ACC112 (cell line): ENCODE measurements at regions not wholly inside any gene's neighbourhood (a gene's known extent, or its start where the extent isn't known, plus 50 kb on each side); places are given as distances from the start of the nearest gene placed in this dataset.
"Not testable (repeated sequence)": the region's sequence is repeated elsewhere in the genome, so short reads cannot be mapped to it uniquely, and the experiment has no call there.

Source experiments
- H2AFZ ChIP-seq: fragments of 200-600 bp; sonication (generic); one replicate; pipeline ENCODE4 v1.6.0; 2017; ENCODE audit warnings: antibody characterized with exemption, low read length; ENCODE audit not compliant: unreplicated experiment
- H3K27ac ChIP-seq: fragments of 200-600 bp; sonication (generic); 2 replicates; pipeline ENCODE4 v1.5.1; 2014; ENCODE audit warnings: low read depth, mild to moderate bottlenecking, antibody characterized with exemption, low read length, moderate library complexity
- H3K27me3 ChIP-seq: fragments of 200-600 bp; sonication (generic); 2 replicates; pipeline ENCODE4 v1.6.1; 2014; ENCODE audit warnings: mild to moderate bottlenecking, antibody characterized with exemption, low read length, moderate library complexity, mixed read lengths; ENCODE audit not compliant: insufficient read depth
- H3K36me3 ChIP-seq: fragments of 200-600 bp; sonication (generic); 2 replicates; pipeline ENCODE4 v1.6.1; 2016; ENCODE audit warnings: mild to moderate bottlenecking, antibody characterized with exemption, low read length, moderate library complexity, mixed read lengths; ENCODE audit not compliant: insufficient read depth
- H3K4me1 ChIP-seq: fragments of 200-600 bp; sonication (generic); one replicate; pipeline ENCODE4 v1.6.1; 2016; ENCODE audit warnings: low read length, mixed read lengths; ENCODE audit not compliant: insufficient read depth, unreplicated experiment, control insufficient read depth
- H3K4me3 ChIP-seq: fragments of 200-600 bp; sonication (generic); 2 replicates; pipeline ENCODE4 v1.5.1; 2014; ENCODE audit warnings: mild to moderate bottlenecking, low read depth, low read length
- H3K79me2 ChIP-seq: fragments of 200-600 bp; sonication (generic); one replicate; pipeline ENCODE4 v1.6.0; 2016; ENCODE audit warnings: low read length; ENCODE audit not compliant: control insufficient read depth, unreplicated experiment, insufficient read depth

- H3K27ac ChIP-seq, result no peak overlapping the region
- no peaks in the 10 kb centered on the region for H3K79me2 ChIP-seq
- no peaks in the 10 kb centered on the region for H3K27me3 ChIP-seq
- no peaks in the 10 kb centered on the region for H3K4me1 ChIP-seq
- no peak overlapping the region for H3K4me3 ChIP-seq
- no peak overlapping the region for H2AFZ ChIP-seq
- H3K36me3 ChIP-seq, result no peaks in the 10 kb centered on the region
Measured at GRCh38 chr2:49351560-49351959, 197.2 kb upstream of the FSHR start.

GRCh38 chr2:49343638-49344037, 189.3 kb upstream of the FSHR start:
- Histone ChIP-seq H3K27me3 (no peaks in the 10 kb centered on the region), H3K4me3 (no peak overlapping the region), H3K36me3 (no peaks in the 10 kb centered on the region), H3K4me1 (no peaks in the 10 kb centered on the region), H3K79me2 (no peaks in the 10 kb centered on the region), H2AFZ (no peak overlapping the region), H3K27ac (no peak overlapping the region)

GRCh38 chr2:49342156-49342555, 187.8 kb upstream of the FSHR start:
- no peak overlapping the region for H3K27ac ChIP-seq
- H2AFZ ChIP-seq, result no peak overlapping the region
- no peaks in the 10 kb centered on the region for H3K4me1 ChIP-seq
- H3K36me3 ChIP-seq, result no peaks in the 10 kb centered on the region
- H3K4me3 ChIP-seq, result no peak overlapping the region
- no peaks in the 10 kb centered on the region for H3K27me3 ChIP-seq
- H3K79me2 ChIP-seq, result no peaks in the 10 kb centered on the region

GRCh38 chr2:49335546-49335945, 181.2 kb upstream of the FSHR start:
- Histone ChIP-seq H3K79me2 (no peaks in the 10 kb centered on the region), H3K4me1 (no peaks in the 10 kb centered on the region), H3K36me3 (no peaks in the 10 kb centered on the region), H2AFZ (no peak overlapping the region), H3K4me3 (no peak overlapping the region), H3K27me3 (peaks cover 5% of the 10 kb centered on the region; the same call in 1 of the 2 replicates), H3K27ac (no peak overlapping the region)

GRCh38 chr2:49332415-49332814, 178.1 kb upstream of the FSHR start:
- Histone ChIP-seq H3K4me1 (no peaks in the 10 kb centered on the region), H3K27me3 (peaks cover 12% of the 10 kb centered on the region; the same call in 1 of the 2 replicates), H3K27ac (no peak overlapping the region), H3K79me2 (no peaks in the 10 kb centered on the region), H3K4me3 (no peak overlapping the region), H3K36me3 (no peaks in the 10 kb centered on the region), H2AFZ (no peak overlapping the region)

GRCh38 chr2:49318531-49318930, 164.2 kb upstream of the FSHR start:
- Histone ChIP-seq H3K79me2 (no peaks in the 10 kb centered on the region), H3K4me3 (no peak overlapping the region), H3K27me3 (no peaks in the 10 kb centered on the region), H3K4me1 (no peaks in the 10 kb centered on the region), H3K27ac (no peak overlapping the region), H3K36me3 (no peaks in the 10 kb centered on the region), H2AFZ (no peak overlapping the region)

GRCh38 chr2:49309461-49309860, 155.1 kb upstream of the FSHR start:
- H3K36me3 ChIP-seq, result no peaks in the 10 kb centered on the region
- no peak overlapping the region for H2AFZ ChIP-seq
- no peaks in the 10 kb centered on the region for H3K79me2 ChIP-seq
- no peak overlapping the region for H3K4me3 ChIP-seq
- H3K27ac ChIP-seq, result no peak overlapping the region
- H3K27me3 ChIP-seq, result no peaks in the 10 kb centered on the region
- no peaks in the 10 kb centered on the region for H3K4me1 ChIP-seq

GRCh38 chr2:49306925-49307324, 152.6 kb upstream of the FSHR start:
- H3K4me1 ChIP-seq, result no peaks in the 10 kb centered on the region
- H3K27me3 ChIP-seq, result no peaks in the 10 kb centered on the region
- H3K27ac ChIP-seq, result no peak overlapping the region
- H3K4me3 ChIP-seq, result no peak overlapping the region
- H2AFZ ChIP-seq, result no peak overlapping the region
- no peaks in the 10 kb centered on the region for H3K36me3 ChIP-seq
- H3K79me2 ChIP-seq, result no peaks in the 10 kb centered on the region

- not testable (repeated sequence) for H3K27me3 ChIP-seq, H3K4me1 ChIP-seq, H3K79me2 ChIP-seq, H2AFZ ChIP-seq, H3K27ac ChIP-seq, H3K36me3 ChIP-seq, H3K4me3 ChIP-seq
Measured at GRCh38 chr2:49298693-49299092, 144.4 kb upstream of the FSHR start.

- no peaks in the 10 kb centered on the region for H3K79me2 ChIP-seq
- H3K36me3 ChIP-seq, result no peaks in the 10 kb centered on the region
- no peak overlapping the region for H2AFZ ChIP-seq
- H3K27me3 ChIP-seq, result no peaks in the 10 kb centered on the region
- H3K27ac ChIP-seq, result no peak overlapping the region
- no peaks in the 10 kb centered on the region for H3K4me1 ChIP-seq
- no peak overlapping the region for H3K4me3 ChIP-seq
Measured at GRCh38 chr2:49298230-49298629, 143.9 kb upstream of the FSHR start.

GRCh38 chr2:49296107-49296867, 142.0 kb upstream of the FSHR start:
- no peaks in the 10 kb centered on the region for H3K4me1 ChIP-seq
- H3K27me3 ChIP-seq, result no peaks in the 10 kb centered on the region
- no peaks in the 10 kb centered on the region for H3K79me2 ChIP-seq
- H3K4me3 ChIP-seq, result no peak overlapping the region
- H2AFZ ChIP-seq, result no peak overlapping the region
- H3K36me3 ChIP-seq, result no peaks in the 10 kb centered on the region
- H3K27ac ChIP-seq, result no peak overlapping the region
